ENCODE measurements at regions not wholly inside any gene's neighbourhood (a gene's known extent, or its start where the extent isn't known, plus 50 kb on each side); places are given as distances from the start of the nearest gene placed in this dataset.
"Not testable (repeated sequence)": the region's sequence is repeated elsewhere in the genome, so short reads cannot be mapped to it uniquely, and the experiment has no call there.

- no peak for DNase-seq (ENCODE audit: low read depth)
Measured at GRCh38 chr6:14217728-14218518, 100.4 kb downstream of the CD83 start.

- DNase-seq (ENCODE audit: low read depth), result no peak
Measured at GRCh38 chr6:14218519-14218800, 100.9 kb downstream of the CD83 start.

GRCh38 chr6:14221564-14222279 lies 104.2 kb downstream of the CD83 start:
- no peak for DNase-seq (ENCODE audit: low read depth)

GRCh38 chr6:14222956-14223355 lies 105.4 kb downstream of the CD83 start:
- no peak for DNase-seq (ENCODE audit: low read depth)

- no peak for DNase-seq (ENCODE audit: low read depth)
Measured at GRCh38 chr6:14224359-14225103, 107.0 kb downstream of the CD83 start.

- no peak for DNase-seq (ENCODE audit: low read depth)
Measured at GRCh38 chr6:14226051-14226660, 108.6 kb downstream of the CD83 start.

- DNase-seq (ENCODE audit: low read depth), result no peak
Measured at GRCh38 chr6:14228571-14228970, 111.0 kb downstream of the CD83 start.

- no peak for DNase-seq (ENCODE audit: low read depth)
Measured at GRCh38 chr6:14231071-14231483, 113.5 kb downstream of the CD83 start.

- no peak for DNase-seq (ENCODE audit: low read depth)
Measured at GRCh38 chr6:14231501-14232280, 114.1 kb downstream of the CD83 start.

- no peak for DNase-seq (ENCODE audit: low read depth)
Measured at GRCh38 chr6:14232889-14233288, 115.3 kb downstream of the CD83 start.

GRCh38 chr6:14235653-14236356 lies 118.2 kb downstream of the CD83 start:
- no peak for DNase-seq (ENCODE audit: low read depth)

GRCh38 chr6:14239097-14239496 lies 121.5 kb downstream of the CD83 start:
- no peak for DNase-seq (ENCODE audit: low read depth)

- DNase-seq (ENCODE audit: low read depth), result no peak
Measured at GRCh38 chr6:14240411-14241166, 123.0 kb downstream of the CD83 start.

GRCh38 chr6:14241255-14242070 lies 123.9 kb downstream of the CD83 start:
- DNase-seq (ENCODE audit: low read depth), result no peak

- not testable (repeated sequence) for DNase-seq (ENCODE audit: low read depth)
Measured at GRCh38 chr6:14242912-14243311, 125.3 kb downstream of the CD83 start.

- DNase-seq (ENCODE audit: low read depth), result no peak
Measured at GRCh38 chr6:14243597-14243996, 126.0 kb downstream of the CD83 start.

GRCh38 chr6:14246876-14247275 lies 129.3 kb downstream of the CD83 start:
- DNase-seq (ENCODE audit: low read depth), result no peak

- no peak for DNase-seq (ENCODE audit: low read depth)
Measured at GRCh38 chr6:14250573-14250972, 133.0 kb downstream of the CD83 start.

GRCh38 chr6:14252271-14252850 lies 134.8 kb downstream of the CD83 start:
- no peak for DNase-seq (ENCODE audit: low read depth)
